DMS153 (cell line): ENCODE measurements at regions not wholly inside any gene's neighbourhood (a gene's known extent, or its start where the extent isn't known, plus 50 kb on each side); places are given as distances from the start of the nearest gene placed in this dataset.

ENCODE experiments used
- DNase-seq: peaks from one replicate; lab custom pipeline; 2025; lab: John Stamatoyannopoulos, UW

DNA sequence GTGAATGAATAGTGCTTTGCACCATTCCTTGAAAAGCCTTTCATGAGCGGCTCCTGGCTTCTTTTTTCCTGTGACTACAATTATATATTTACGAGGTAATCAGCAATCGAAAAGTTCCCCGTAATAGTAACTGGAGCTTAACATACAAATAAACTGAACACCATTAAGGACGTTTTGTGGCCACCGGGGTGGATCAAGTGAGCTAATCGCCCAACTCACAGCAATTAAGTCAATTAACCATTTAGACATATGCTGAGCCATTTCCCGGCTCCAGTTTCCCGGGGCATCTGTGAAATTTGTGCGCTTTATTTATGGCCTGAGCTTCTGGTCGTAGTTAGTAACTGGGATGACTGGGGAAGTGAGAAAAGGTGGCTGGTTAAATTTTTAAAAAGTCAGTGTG, 465.2 kb downstream of the MIAT start:
- no peak for DNase-seq

DNA sequence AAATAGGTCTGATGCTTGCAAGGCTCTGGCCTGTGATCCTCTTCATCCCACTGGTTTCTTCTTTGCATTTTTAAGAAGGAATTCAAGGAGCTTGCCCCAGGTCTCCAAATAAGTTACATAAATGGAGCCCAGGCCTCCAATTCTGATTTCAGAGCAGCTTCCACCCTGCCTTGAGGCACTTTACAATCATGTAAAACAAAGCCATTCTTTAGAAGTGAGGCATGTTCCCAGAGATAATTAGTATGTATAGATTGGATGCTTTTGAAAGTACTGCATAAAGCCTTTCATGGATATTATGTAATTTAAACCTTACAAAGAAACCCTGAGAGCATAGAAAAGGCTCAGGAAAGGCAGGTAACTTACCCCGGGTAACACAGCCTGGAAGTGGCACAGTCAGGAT, 466.5 kb downstream of the MIAT start:
- no peak for DNase-seq

DNA sequence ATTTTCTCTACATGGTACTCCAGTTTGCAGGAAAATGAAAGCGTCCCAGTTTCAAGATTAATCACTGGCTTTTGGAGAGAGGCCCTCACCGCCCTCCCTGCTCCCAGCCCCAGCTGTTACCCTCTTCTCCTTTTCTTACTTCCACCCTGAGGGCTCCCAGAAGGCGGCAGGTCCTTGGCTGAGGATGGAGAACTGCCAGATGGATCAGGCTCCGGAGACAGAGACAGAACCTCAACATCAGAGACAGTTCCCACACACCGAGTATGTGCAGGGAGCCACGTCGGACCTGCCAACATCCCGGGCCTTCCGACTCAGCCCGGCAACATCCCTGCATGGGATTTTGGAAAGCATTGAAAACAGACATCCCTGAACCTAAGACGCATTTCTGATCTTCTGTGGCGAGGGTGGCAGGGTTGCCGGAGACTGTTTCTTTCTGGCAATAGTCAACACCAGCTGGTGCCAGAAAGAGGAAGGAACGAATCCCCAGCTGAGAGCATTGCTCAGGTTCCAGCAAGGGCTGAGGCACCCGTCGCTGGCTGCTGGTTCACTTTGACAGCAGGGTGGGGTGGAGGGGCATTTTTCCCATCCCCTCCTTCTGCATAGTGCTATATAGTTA, 467.1 kb downstream of the MIAT start:
- no peak for DNase-seq

DNA sequence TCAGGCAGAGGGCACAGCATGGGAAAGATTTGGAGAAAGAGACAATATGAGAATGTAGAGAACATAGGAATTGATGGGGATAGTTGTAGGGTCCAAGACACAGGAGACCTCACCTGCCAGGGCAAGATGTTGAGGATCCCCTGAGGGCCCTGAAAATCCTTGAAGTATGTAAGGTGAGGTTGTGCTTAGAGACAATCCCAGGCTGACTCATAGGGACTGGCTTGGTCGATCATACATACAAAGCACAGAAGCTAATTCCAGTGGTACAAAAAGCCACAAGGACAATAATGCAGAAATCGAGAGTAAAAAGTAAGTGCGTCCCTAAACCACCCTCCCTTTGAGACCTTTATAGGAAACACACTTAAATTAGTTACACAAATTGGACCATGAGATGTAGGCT, 468.2 kb downstream of the MIAT start:
- DNase-seq = no peak

DNA sequence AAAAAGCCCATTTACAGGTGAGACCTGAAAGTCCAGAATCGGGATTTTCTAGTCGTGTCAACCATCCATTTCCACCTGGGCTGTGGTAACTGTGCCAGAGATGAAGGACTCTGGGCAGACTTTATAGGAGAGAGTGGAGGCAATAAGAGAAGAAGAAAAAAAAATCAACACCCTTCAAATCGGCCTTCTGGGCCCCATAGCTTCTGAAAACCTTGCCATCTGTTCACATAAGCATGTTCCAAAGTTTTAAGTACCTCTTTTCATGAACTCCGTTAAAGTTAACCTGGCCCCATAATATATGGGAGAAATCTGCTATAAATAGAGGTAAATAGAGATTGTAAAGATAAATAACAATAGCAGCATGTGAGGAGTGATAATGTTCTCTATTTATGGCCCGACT, 470.5 kb downstream of the MIAT start:
- DNase-seq = no peak

DNA sequence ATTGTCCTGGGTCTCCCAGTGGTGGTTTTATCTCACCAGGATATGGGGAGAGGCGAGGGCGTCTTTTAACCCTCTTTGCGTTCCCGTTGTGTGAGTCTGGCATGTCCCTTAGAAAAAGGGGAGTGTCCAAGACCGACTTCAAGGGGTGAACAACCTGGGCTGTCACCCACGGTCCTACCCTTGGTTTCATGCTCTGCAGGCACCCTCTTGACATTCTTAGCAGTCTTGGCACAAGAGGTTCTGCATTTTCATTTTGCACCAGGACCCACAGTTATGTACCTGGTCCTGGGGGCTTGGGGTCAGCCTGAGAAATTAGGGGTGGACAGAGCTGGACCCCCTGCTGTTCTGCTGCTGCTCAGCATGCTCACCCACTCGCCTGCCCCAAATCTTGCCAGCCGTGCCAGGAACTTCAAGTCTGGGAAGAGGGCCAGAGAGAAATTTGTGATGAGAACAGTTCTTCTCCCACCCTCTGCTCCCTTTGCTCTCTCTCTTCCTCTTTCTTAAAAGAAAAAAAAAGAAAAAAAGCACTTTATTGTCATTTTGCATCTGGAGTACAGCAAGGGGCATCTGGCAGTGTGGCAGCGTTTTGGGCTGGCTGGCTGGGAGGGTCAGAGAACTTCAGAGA, 471.2 kb downstream of the MIAT start:
- no peak for DNase-seq

DNA sequence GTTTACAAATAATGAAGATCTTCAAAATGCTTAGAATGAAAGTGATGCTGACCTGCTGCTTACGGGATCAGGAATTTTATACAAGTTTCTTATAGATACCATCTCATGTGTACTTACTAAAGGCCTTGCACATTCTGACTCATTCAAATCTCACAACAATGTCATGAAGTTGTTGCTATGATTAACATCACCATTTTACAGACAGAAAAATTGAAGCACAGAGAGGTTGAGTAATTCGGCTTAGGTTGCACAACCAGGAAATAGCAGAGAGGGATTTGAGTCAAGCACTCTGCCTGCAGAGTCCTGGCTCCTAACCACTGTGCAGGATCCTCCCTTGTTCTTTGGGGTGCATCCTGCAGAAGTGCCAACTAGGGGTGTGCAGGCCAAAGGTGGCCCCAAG, 471.9 kb downstream of the MIAT start:
- DNase-seq = no peak

DNA sequence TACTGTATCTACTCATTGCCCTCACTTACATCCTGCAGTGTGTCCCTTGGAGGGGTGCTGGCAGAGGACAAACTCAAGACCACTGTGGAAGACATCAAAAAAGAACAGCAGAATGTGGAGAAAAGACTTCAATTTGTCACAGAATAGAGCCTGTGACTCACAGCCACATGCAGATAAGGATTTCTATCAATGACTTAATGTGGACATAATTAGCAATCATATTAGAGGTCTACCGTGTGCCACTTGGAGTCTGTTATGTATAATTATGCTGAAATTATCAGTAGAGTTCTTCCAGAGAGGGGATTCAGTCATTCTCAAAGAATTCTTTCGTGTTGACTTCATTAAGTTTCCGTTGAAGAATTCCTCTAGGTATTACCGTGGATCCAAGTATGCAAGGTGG, 473.5 kb downstream of the MIAT start:
- no peak for DNase-seq

DNA sequence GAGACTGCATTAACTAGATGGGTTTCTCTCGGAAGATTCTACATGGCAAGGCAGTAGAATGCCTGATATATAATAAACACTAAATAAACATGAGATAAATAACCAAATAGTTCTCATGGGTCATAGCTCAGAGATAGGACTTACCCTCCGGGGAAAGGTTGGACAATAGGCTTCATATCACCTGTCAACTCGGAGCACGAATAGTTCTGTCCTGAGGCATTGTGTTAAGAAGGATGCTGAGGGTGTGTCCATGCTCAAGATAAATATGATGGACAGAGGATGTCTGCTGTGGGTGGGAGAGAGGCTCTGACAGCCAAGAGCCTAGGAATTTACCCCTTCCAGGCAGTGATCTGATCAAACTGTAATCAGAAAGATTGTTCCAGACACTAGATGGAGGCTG, 474.0 kb downstream of the MIAT start:
- DNase-seq = no peak

DNA sequence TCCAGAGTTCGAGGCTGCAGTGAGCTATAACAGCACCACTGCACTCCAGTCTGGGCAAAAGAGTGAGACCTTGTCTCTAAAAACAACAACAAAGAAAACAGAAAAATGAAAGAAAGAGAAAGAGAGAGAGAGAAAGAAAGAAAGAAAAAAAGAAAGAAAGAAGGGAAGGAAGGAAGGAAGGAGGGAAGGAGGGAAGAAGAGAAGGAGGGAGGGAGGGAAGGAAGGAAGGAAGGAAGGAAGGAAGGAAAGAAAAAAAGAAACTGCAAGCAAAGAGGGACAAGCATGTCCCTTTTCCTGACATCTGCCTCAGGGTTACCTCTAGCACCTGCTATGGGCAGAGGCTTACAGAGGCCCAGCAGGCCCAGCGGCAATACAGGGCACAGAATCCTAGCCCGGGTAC, 475.0 kb downstream of the MIAT start:
- no peak for DNase-seq

DNA sequence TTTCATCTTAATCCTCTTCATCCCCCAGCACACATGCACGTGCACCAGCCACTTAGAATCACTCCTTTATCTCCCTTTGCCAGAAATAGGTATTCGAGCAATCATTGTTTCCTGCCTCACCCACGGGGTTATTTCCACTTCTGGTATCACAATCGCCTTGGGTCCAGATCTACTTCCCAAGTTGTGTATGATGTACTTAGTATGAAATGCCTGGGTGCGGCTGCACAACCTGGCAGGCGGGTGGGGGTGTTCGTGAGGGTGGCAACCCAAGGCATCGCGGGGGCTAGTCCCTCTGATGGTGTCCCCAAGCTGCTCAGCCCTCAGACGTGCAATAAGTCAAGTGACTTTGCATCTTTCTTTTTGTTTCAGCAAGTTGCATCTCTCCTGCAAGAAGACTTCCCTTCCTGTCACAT, 475.6 kb downstream of the MIAT start:
- DNase-seq = no peak

DNA sequence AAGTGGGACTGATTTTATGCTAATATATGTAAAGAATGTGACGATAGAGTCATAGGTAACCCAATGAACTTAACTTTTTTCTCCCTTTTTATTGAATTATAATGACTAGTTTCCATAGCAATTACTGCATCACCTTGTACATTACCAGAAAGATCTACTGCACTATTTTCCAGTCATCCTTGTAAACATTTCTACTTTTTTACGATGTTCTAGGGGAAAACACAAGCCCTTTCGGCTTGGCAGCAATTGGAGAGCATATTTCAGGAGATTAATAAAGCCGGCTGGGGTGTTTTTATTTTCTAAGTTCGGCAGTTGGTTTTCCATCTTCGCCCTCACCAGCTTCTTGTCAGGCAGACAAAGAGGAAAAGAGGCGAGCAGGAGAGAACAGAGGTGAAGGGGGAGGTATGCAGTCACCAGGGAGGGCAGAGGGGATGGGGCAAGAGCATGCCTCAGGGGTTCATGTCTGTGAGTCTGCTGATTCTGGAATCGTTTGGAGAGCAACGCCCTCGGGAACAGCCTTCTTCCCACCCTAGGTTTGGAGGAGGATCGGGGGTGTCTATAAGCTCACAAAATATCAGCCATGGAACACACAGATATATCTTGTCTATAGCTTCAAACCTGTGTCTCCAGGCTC, 476.4 kb downstream of the MIAT start:
- DNase-seq = no peak

DNA sequence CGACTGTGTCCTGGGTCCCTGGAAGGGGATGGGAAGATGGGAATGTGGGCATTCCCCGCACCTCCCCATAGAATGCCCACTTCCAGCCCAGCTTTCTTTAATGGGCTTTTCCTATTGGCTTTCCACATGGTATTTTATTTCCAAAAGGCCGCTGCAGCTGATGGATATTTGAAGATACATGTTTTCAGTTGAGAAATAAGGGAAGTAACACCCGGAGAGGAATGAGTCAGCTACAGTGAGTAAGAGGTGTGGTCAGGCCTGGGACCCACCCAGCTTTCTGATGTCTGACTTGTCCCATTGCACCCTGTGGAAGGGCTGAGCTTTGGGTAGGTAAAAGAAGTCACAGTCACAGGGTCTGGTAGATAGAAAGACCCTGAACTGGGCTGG, 476.9 kb downstream of the MIAT start:
- DNase-seq = no peak

DNA sequence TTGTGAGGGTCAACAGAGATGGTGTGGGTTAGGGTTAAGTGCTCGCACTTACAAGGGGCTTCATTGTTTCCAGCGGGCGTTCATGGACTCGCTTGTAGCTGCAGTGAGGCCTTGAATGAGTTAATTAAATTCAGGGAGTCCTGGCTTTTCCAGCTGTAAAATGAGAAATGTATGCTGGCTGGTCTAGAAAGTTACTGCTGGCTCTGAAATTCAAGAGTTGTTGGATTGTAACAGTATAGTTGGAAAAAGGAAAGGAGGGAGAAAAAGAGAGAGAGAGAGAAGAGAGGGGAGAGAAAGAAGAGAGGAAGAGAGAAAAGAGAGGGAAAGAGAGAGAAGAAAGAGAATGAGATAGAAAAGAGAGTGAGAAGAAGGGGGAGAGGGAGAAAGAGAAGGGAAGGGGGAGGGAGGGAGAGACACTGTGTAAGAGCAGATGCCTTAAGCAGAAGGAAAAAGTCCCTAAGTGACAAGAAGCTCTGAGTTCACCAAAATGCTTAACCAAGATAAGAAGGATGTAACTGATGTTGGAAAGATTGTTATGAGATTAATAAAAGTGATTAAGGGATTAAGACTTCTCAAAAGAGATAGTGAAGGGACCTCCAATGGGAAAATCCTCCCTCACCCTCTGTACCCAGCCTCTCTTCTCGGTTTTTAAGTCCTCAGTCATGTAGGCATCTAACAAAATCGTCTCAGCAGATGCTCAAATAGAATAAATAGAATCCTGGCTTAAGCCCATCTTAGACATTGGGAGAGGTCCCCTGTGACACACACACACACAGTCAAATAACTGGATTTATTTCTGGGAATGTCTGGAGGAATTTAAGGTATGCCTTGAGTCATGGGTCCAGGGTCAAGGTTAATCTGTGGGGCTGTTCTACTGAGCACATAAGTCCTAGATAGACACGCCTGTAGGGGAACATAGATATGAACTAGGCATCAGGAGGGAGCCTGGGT, 477.9 kb downstream of the MIAT start:
- DNase-seq = no peak

DNA sequence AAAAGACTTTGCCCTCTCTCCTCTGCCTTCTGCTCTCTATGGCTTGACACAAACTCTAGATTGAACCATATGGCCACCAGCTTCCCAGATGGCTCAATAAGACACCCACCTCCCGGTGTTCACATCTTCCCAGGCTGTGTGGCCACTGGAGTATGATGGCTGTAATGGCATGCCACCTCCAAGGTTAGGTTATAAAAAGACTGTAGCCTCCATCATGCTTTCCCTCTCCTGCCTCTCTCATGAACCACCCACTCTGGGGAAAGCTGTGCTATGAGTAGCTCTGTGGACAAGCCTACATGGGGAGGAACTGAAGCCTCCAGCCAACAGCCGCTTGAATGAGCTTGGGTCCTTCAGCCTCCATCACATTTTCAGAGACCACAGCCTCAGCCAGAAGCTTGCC, 479.2 kb downstream of the MIAT start:
- DNase-seq = no peak

DNA sequence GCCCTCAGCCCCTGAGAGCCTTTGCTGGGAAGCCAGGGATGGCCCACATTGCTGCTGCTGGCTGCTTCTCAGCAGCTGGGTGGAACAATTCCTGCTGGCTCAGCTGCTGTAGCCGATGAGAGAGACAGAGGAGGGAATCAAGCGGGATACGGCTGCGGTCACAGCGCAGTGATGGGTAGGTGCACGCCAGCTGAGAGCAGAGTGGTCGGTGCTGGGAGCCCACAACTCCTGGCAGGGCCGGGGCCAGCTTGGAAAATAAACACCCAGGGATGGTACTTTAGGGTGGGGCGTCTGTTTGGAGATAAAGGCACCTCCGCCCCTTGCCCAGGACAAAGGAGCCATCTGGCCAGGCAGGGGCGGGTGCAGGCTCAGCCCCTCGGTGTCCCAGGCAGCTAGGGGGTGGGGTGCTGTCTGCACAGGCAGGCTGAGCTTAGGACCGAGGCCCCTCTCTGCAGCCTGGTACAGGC, 480.5 kb downstream of the MIAT start:
- no peak for DNase-seq

DNA sequence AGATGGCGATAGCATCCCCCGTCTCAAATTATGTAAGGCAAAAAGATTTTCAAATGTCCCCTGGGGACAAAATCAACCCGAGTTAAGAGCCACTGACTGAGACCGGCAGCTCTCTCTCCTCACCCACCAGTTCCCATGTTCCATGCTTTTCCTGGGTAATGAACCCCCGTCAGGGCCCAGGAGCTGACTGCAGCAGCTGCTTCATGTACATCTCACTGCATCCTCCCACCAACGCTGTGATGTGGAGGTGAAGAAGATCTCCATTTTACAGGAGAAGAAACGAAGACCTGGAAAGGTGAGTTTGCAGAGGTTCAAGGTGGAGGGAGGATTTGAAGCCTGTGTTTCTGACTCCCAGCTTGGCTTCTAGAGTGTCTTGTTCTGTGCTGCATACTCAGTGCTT, 481.1 kb downstream of the MIAT start:
- no peak for DNase-seq

DNA sequence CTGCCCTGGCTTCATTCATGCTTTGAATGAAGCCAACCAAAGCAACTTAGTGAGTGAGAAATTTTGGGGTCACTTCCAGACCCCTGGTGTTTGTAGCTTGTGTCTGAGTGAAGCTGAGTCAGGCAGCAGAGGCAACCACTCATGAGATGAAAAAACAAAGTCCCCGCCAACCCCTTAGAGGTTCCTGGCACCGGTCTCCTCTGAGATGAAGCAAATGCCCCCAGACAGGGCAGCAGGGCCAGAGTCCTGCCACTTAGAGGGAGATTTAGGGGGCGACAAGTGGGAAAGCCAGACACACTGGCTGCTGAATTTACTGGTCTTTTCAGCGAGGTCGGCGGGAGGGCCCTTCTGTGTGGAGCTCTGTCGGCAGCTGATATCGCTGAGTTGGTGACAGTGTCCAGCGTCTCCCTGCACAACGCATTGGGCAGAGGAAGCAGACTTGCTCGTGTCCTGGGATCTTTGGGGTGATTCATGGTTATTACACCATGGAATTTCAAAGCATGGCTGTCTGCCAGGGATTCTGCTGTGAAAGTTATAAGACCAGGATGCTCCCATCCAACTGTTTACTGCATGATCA, 482.6 kb downstream of the MIAT start:
- DNase-seq = no peak

DNA sequence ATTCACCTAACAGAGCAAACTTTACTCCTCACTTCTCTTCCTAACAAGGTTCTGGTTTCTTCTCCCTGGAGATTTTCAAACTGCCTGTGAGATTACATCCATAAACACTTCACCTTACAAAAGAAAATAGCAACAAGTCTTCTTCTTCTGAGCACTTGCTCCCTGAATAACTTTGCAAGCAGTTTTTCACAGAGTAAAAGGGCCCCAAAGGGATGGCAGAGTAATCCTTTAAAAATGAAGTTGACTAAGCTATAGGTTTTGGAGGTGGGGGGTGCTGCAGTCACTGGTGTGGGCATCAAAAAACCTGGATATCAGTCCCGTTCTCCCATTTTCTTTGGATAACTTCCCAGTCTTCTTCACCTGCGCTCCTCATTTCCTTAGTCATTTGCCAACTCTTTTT, 484.9 kb downstream of the MIAT start:
- DNase-seq = no peak

DNA sequence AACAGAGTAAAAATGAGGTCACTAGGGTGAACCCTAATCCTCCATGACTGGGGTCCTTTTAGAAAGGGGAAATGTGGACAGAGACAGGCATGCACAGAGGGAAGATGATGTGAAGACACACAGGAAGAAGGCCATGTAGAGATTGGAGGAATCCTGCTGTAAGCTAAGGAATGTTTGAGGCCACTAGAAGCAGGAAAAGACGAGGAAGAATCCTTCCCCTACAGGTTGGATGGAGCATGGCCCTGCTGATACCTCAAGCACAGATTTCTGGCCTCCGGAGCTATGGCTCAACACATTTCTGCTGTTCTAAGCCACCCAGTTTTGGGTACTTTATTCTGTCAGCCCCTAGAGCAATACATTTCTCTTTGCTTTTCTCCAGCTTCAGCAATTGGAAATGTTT, 486.9 kb downstream of the MIAT start:
- DNase-seq = no peak

DNA sequence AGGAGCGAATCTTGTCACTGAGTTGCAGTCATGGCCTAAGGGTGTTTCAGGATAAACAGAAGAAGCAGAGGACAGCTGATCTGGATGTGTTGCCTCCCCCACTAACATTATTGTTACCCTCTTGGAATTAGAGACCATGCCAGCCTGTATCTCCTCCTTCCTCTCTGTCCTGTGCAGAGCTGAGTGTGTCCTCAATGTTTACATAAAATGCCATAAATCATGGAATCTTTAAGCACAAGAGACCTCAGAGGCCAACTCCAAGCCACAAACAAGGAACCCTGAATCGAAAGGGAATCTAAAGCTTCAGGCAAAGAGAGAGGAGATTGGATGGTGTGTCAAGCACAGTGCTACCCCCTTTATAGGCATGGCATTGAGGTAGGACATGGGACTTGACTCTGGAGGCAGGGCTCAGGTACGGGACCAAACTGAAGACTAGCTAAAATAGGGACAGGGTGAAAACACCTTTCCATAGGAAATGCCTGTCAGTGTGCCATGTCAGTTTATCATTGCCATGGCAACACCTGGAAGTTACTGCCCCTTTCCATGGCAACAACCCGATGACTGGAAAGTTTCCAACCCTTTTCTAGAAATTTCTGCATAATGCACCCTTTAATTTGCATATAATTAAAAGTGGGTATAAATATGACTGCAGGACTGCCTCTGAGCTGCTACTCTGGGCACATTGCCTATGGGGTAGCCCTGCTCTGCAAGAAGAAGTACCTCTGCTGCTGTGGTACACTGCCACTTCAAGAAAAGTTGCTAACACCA, 489.7 kb downstream of the MIAT start:
- no peak for DNase-seq

DNA sequence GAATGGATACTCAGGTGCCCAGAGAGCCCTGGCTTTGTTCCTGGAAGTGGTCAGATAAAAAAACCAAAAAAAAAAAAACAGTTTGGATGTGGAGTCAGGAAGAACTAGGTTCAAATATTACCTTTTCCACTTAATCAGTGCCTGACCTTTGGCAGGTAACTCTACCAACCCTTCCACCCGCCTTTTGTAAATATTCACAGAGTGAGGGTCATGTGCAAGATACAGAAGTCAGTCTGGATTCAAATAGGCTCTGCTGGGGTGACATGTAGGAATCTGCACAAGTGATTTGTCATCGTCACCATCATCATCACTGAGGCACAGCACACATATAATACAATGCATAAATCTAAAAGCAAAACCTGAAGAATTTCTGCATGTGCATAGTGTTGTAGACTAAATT, 490.7 kb downstream of the MIAT start:
- DNase-seq = no peak
